ENCODE measurements at regions not wholly inside any gene's neighbourhood (a gene's known extent, or its start where the extent isn't known, plus 50 kb on each side); places are given as distances from the start of the nearest gene placed in this dataset.

- TF ChIP-seq CTCF (IDR thresholded peaks at IDR 0.05) (no peak), ZFX (IDR thresholded peaks at IDR 0.05; ENCODE audit: borderline replicate concordance) (no peak)
Measured at GRCh38 chr1:178580876-178581275, 68.0 kb downstream of the TEX35 start.
